H1 (cell line): ENCODE measurements at regions not wholly inside any gene's neighbourhood (a gene's known extent, or its start where the extent isn't known, plus 50 kb on each side); places are given as distances from the start of the nearest gene placed in this dataset.

Source experiments
- CTCF ChIA-PET: fragments of 300-600 bp; sonication (Branson Sonifier 250); formaldehyde crosslinking; loops from one replicate; lab custom pipeline; 2021; ENCODE audit not compliant: partially characterized antibody; lab: Charles Lee
- POLR2A ChIA-PET: fragments of 300-600 bp; sonication (Branson Sonifier 250); formaldehyde crosslinking; loops from one replicate; lab custom pipeline; 2021; ENCODE audit warnings: inconsistent platforms; ENCODE audit not compliant: partially characterized antibody; lab: Charles Lee
- DNase-seq, 2 experiments: peaks; one replicate each; pipeline versions ENCODE4 v3.0.0 to v3.0.0-alpha.2; 2010 to 2022; ENCODE audit warnings: low spot score in 2 of 2, low read depth in 1 of 2, mixed read lengths in 1 of 2
- FAIRE-seq: peaks from 2 replicates; lab custom pipeline; 2011; peaks lifted over from hg19 to GRCh38; lab: Jason Lieb, UNC
- H2AFZ ChIP-seq: 2 replicates; pipeline ENCODE4 v1.8.1; 2012; ENCODE audit warnings: low read length, inconsistent platforms
- H2AK5ac ChIP-seq: 2 replicates; pipeline ENCODE4 v1.6.1; 2013; ENCODE audit warnings: low read depth, low read length
- H2BK120ac ChIP-seq: replicated peaks from 2 replicates; pipeline ENCODE3; 2013; ENCODE audit warnings: low read depth, low read length, inconsistent platforms
- H2BK12ac ChIP-seq: 2 replicates; pipeline ENCODE4 v1.6.1; 2013; ENCODE audit warnings: low read depth, low read length
- H2BK15ac ChIP-seq: 2 replicates; pipeline ENCODE4 v1.6.1; 2013; ENCODE audit warnings: low read length
- H2BK20ac ChIP-seq: 2 replicates; pipeline ENCODE4 v1.6.1; 2013; ENCODE audit warnings: low read length
- H2BK5ac ChIP-seq: 2 replicates; pipeline ENCODE4 v1.6.1; 2013; ENCODE audit warnings: low read depth, low read length
- H3K14ac ChIP-seq: 2 replicates; pipeline ENCODE4 v1.6.1; 2013; ENCODE audit warnings: inconsistent platforms; ENCODE audit not compliant: insufficient read length
- H3K18ac ChIP-seq: 2 replicates; pipeline ENCODE4 v1.6.1; 2013; ENCODE audit warnings: low read length; ENCODE audit errors: extremely low read depth
- H3K23ac ChIP-seq: 2 replicates; pipeline ENCODE4 v1.6.1; 2013; ENCODE audit warnings: inconsistent platforms; ENCODE audit not compliant: insufficient read length
- H3K23me2 ChIP-seq: 2 replicates; pipeline ENCODE4 v1.6.1; 2013; ENCODE audit warnings: low read depth, low read length
- H3K27ac ChIP-seq: 2 replicates; pipeline ENCODE4 v1.6.1; 2011; ENCODE audit warnings: low read depth, low read length, inconsistent platforms
- H3K27me3 ChIP-seq, 4 experiments: replicated peaks in 1 of 4; 1 replicate in 1 of 4; 2 replicates in 3 of 4; pipeline versions ENCODE4 v1.6.1 to v1.8.1; 2011 to 2013; ENCODE audit warnings: low read length in 3 of 4, mild to moderate bottlenecking in 3 of 4, inconsistent platforms in 2 of 4, mixed read lengths in 2 of 4, moderate library complexity in 1 of 4; ENCODE audit not compliant: control insufficient read depth in 3 of 4, insufficient read depth in 3 of 4; ENCODE audit errors: extremely low read depth in 1 of 4
- H3K36me3 ChIP-seq, 4 experiments: 2 replicates each; pipeline versions ENCODE4 v1.6.1 to v1.8.1; 2011 to 2013; ENCODE audit warnings: mild to moderate bottlenecking in 4 of 4, low read length in 3 of 4, moderate library complexity in 2 of 4, control low read depth in 1 of 4, inconsistent platforms in 1 of 4; ENCODE audit not compliant: insufficient read depth in 4 of 4, control insufficient read depth in 2 of 4
- H3K4ac ChIP-seq: replicated peaks from 2 replicates; pipeline ENCODE3; 2013; ENCODE audit warnings: low read length, low read depth, mixed read lengths, inconsistent platforms; ENCODE audit not compliant: insufficient read length
- H3K4me1 ChIP-seq, 4 experiments: replicated peaks in 1 of 4; 1 replicate in 1 of 4; 2 replicates in 3 of 4; pipeline versions ENCODE4 v1.6.1 to v1.8.1; 2011 to 2013; ENCODE audit warnings: low read length in 3 of 4, inconsistent platforms in 2 of 4, mixed read lengths in 1 of 4; ENCODE audit not compliant: insufficient read depth in 4 of 4, control insufficient read depth in 3 of 4
- H3K4me2 ChIP-seq, 2 experiments: 2 replicates each; pipeline versions ENCODE4 v1.6.1 to v1.8.1; 2011 to 2013; ENCODE audit warnings: low read depth in 2 of 2, low read length in 2 of 2, control low read depth in 1 of 2, inconsistent platforms in 1 of 2, mild to moderate bottlenecking in 1 of 2; ENCODE audit not compliant: insufficient read depth in 1 of 2
- H3K4me3 ChIP-seq, 4 experiments: fragments of 200-600, 300-600 bp in 1 of 4; sonication (generic), shearing (Covaris generic), sonication (Bioruptor Twin) in 1 of 4; 2 replicates each; pipeline versions ENCODE4 v1.5.1 to v1.8.1; 2011 to 2016; ENCODE audit warnings: low read length in 4 of 4, low read depth in 3 of 4, control low read depth in 2 of 4, inconsistent platforms in 2 of 4, mild to moderate bottlenecking in 2 of 4, mixed read lengths in 1 of 4, moderate library complexity in 1 of 4; ENCODE audit not compliant: insufficient read depth in 2 of 4; ENCODE audit errors: extremely low read depth in 1 of 4
- H3K56ac ChIP-seq: replicated peaks from 2 replicates; pipeline ENCODE3; 2013; ENCODE audit warnings: low read depth, mild to moderate bottlenecking, mixed read lengths, low read length, inconsistent platforms; ENCODE audit not compliant: insufficient read length
- H3K79me1 ChIP-seq: 2 replicates; pipeline ENCODE4 v1.6.1; 2013; ENCODE audit warnings: low read depth, low read length, control low read depth
- H3K79me2 ChIP-seq, 2 experiments: 2 replicates each; pipeline versions ENCODE4 v1.6.1 to v1.8.1; 2012 to 2013; ENCODE audit warnings: low read length in 2 of 2, mild to moderate bottlenecking in 2 of 2, inconsistent platforms in 1 of 2; ENCODE audit not compliant: insufficient read depth in 2 of 2, control insufficient read depth in 1 of 2
- H3K9ac ChIP-seq, 4 experiments: replicated peaks in 1 of 4; 1 replicate in 1 of 4; 2 replicates in 3 of 4; pipeline versions ENCODE4 v1.6.1 to v1.8.1; 2011 to 2013; ENCODE audit warnings: low read depth in 3 of 4, low read length in 3 of 4, control low read depth in 2 of 4, mild to moderate bottlenecking in 2 of 4, moderate library complexity in 2 of 4, inconsistent platforms in 1 of 4; ENCODE audit errors: extremely low read depth in 1 of 4
- H3K9me3 ChIP-seq, 2 experiments: 2 replicates each; pipeline versions ENCODE4 v1.6.1 to v1.8.1; 2012 to 2013; ENCODE audit warnings: mild to moderate bottlenecking in 2 of 2, moderate library complexity in 2 of 2, control low read depth in 1 of 2, inconsistent platforms in 1 of 2, low read depth in 1 of 2, low read length in 1 of 2, mixed read lengths in 1 of 2; ENCODE audit not compliant: insufficient read depth in 2 of 2
- H4K20me1 ChIP-seq, 2 experiments: replicated peaks in 1 of 2; 2 replicates each; pipeline versions ENCODE3 to v1.8.1; 2011 to 2013; ENCODE audit warnings: inconsistent platforms in 2 of 2, low read length in 2 of 2, mild to moderate bottlenecking in 1 of 2; ENCODE audit not compliant: insufficient read depth in 2 of 2, control insufficient read depth in 1 of 2
- H4K5ac ChIP-seq: 2 replicates; pipeline ENCODE4 v1.6.1; 2013; ENCODE audit warnings: low read length, low read depth, mixed read lengths, inconsistent platforms; ENCODE audit not compliant: insufficient read length
- H4K8ac ChIP-seq: 2 replicates; pipeline ENCODE4 v1.8.0; 2013; ENCODE audit warnings: mild to moderate bottlenecking, moderate library complexity, low read length, inconsistent platforms; ENCODE audit not compliant: insufficient read depth; ENCODE audit errors: extremely low read depth
- H4K91ac ChIP-seq: replicated peaks from 2 replicates; pipeline ENCODE3; 2013; ENCODE audit warnings: low read length, mixed read lengths, inconsistent platforms; ENCODE audit not compliant: insufficient read length
- BCL11A ChIP-seq, 2 experiments: IDR thresholded peaks; one replicate each; pipeline ENCODE4 v1.6.1; 2011; ENCODE audit warnings: low read depth in 2 of 2, low read length in 2 of 2, mild to moderate bottlenecking in 2 of 2
- POU5F1 ChIP-seq: IDR thresholded peaks from 2 replicates; pipeline ENCODE4 v1.6.1; 2011; ENCODE audit warnings: low read depth, mild to moderate bottlenecking, low read length, moderate library complexity
- SAP30 ChIP-seq: fragments of 300-600 bp; sonication (generic); IDR thresholded peaks from 2 replicates; pipeline ENCODE4 v1.7.1; 2012; ENCODE audit warnings: low read length, moderate library complexity, mild to moderate bottlenecking, inconsistent platforms; ENCODE audit not compliant: insufficient read depth, insufficient replicate concordance
- WGBS, 2 experiments: shearing (Covaris generic) in 1 of 2; methylation state at CpG; one replicate each; pipeline versions ENCODE4 v1.1.6 to v1.1.7; 2013 to 2015; ENCODE audit warnings: low lambda C conversion rate in 2 of 2, mixed read lengths in 2 of 2, inconsistent platforms in 1 of 2, low coverage in 1 of 2, missing lambda C conversion rate in 1 of 2; ENCODE audit not compliant: insufficient replicate concordance in 2 of 2, insufficient coverage in 1 of 2, insufficient read length in 1 of 2; ENCODE audit errors: extremely low coverage in 1 of 2, missing lambda C conversion rate in 1 of 2; 5-methylcytosine and 5-hydroxymethylcytosine counted together

DNA sequence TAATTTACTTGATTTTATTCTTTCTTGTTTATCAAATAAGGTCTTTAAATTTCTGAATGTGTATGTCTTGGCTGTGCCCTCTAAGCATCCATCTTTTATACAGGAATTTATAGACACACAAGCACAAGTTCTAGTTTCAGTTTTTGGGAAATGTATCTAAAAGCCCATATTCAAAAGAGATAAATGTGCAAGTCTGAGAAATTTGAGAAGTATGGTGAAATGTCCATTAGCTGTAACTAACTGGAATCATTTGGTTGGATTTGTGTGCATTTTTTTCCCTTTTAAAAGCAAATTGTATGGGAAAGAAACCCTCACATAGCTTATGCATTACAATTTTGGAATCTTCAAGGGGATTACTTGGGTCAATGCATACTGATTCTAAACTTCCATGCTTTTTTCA lies 532.0 kb downstream of the KLF5 start (continued):
- no peak for TF ChIP-seq SAP30

DNA sequence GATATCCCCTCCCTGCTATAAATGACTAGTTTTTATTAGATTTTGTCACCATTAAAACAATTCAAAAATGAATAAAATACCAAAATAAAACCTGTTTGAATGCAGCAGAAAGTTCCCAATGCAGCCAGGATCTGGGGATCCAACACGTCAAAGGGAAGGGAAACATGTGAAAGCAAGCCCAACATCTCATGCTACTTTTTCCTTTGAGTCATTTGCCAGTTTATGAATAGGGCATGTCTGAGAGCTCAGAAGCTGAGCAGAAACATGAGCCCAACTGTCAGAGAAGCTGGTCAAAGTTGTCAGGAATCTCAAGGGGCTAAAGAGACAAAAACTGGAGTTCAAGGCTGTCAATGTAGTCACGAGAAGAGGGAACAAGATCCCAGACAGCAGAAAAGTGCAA lies 526.4 kb downstream of the KLF5 start:
- 89% methylated on average over 2 of the region's 2 CpGs; no CpG with 5 or more reads in 1 of the 2 experiments for WGBS, 2 experiments
- no peak overlapping the region for H3K9ac ChIP-seq
- H3K23me2 ChIP-seq: no peaks in the 10 kb centered on the region
- no peak overlapping the region for H3K4ac ChIP-seq
- H3K79me1 ChIP-seq: no peaks in the 10 kb centered on the region
- no peak for DNase-seq
- FAIRE-seq: no peak
- no peak overlapping the region for H3K14ac ChIP-seq
- no peak for TF ChIP-seq POU5F1
- no peak for TF ChIP-seq SAP30
- no peak for TF ChIP-seq BCL11A (IDR thresholded peaks at IDR 0.05; ENCODE audit: low read depth in 2 of 2, low read length in 2 of 2)
- TF ChIP-seq, all 59 proteins: peak for 0
- POLR2A ChIA-PET: no interaction called here
- Histone ChIP-seq H4K91ac (no peak overlapping the region), H3K4me3 (no peak overlapping the region), H4K5ac (no peak overlapping the region), H3K36me3 (no peaks in the 10 kb centered on the region; a peak in 1 of 8 replicates), H3K27me3 (no peaks in the 10 kb centered on the region), H3K4me1 (no peaks in the 10 kb centered on the region), H3K56ac (no peak overlapping the region), H4K8ac (no peak overlapping the region), H2BK20ac (no peak overlapping the region), H2AFZ (no peak overlapping the region), H2BK12ac (no peak overlapping the region), H3K79me2 (no peaks in the 10 kb centered on the region), H2BK15ac (no peak overlapping the region), H3K9me3 (no peaks in the 10 kb centered on the region), H3K27ac (no peak overlapping the region), H2BK5ac (no peak overlapping the region), H4K20me1 (no peaks in the 10 kb centered on the region), H3K4me2 (no peak overlapping the region), H3K23ac (no peak overlapping the region), H2AK5ac (no peak overlapping the region), H3K18ac (no peak overlapping the region), H2BK120ac (no peak overlapping the region)
- CTCF ChIA-PET: no interaction called here
